ENCODE measurements at regions not wholly inside any gene's neighbourhood (a gene's known extent, or its start where the extent isn't known, plus 50 kb on each side); places are given as distances from the start of the nearest gene placed in this dataset.
"Not testable (repeated sequence)": the region's sequence is repeated elsewhere in the genome, so short reads cannot be mapped to it uniquely, and the experiment has no call there.

- CTCF ChIA-PET: no interaction called here
- POLR2A ChIA-PET: no interaction called here
Observed at GRCh38 chr13:62131604-62132003, 716.0 kb upstream of the PCDH20 start.

- ChIA-PET CTCF (no interaction called here), POLR2A (no interaction called here)
Observed at GRCh38 chr13:62130062-62130970, 714.7 kb upstream of the PCDH20 start.

- POLR2A ChIA-PET: no interaction called here
- CTCF ChIA-PET: no interaction called here
Observed at GRCh38 chr13:62129000-62129551, 713.4 kb upstream of the PCDH20 start.

GRCh38 chr13:62126400-62126799 is 710.8 kb upstream of the PCDH20 start:
- ChIA-PET CTCF (no interaction called here), POLR2A (no interaction called here)

- CTCF ChIA-PET: no interaction called here
Observed at GRCh38 chr13:62125451-62125850, 709.8 kb upstream of the PCDH20 start.

GRCh38 chr13:62123409-62123808 is 707.8 kb upstream of the PCDH20 start:
- CTCF ChIA-PET: no interaction called here
- POLR2A ChIA-PET: no interaction called here

More at GRCh38 chr13:62125451-62125850, 709.8 kb upstream of the PCDH20 start:
- POLR2A ChIA-PET: no interaction called here

GRCh38 chr13:62122434-62122833 is 706.8 kb upstream of the PCDH20 start:
- ChIA-PET POLR2A (no interaction called here), CTCF (no interaction called here)

- POLR2A ChIA-PET: no interaction called here
- CTCF ChIA-PET: no interaction called here
Observed at GRCh38 chr13:62119739-62120700, 704.4 kb upstream of the PCDH20 start.

- POLR2A ChIA-PET: no interaction called here
- CTCF ChIA-PET: no interaction called here
Observed at GRCh38 chr13:62115831-62116230, 700.2 kb upstream of the PCDH20 start.

- ChIA-PET POLR2A (no interaction called here), CTCF (no interaction called here)
Observed at GRCh38 chr13:62113179-62113578, 697.5 kb upstream of the PCDH20 start.

- POLR2A ChIA-PET: no interaction called here
- CTCF ChIA-PET: no interaction called here
Observed at GRCh38 chr13:62110079-62110478, 694.4 kb upstream of the PCDH20 start.

- CTCF ChIA-PET, POLR2A ChIA-PET: not testable (repeated sequence)
Observed at GRCh38 chr13:62104136-62104535, 688.5 kb upstream of the PCDH20 start.

- ChIA-PET POLR2A (no interaction called here), CTCF (no interaction called here)
Observed at GRCh38 chr13:62096652-62097051, 681.0 kb upstream of the PCDH20 start.

GRCh38 chr13:62094932-62095331 is 679.3 kb upstream of the PCDH20 start:
- ChIA-PET POLR2A (no interaction called here), CTCF (no interaction called here)

- POLR2A ChIA-PET: no interaction called here
- CTCF ChIA-PET: no interaction called here
Observed at GRCh38 chr13:62093984-62094780, 678.5 kb upstream of the PCDH20 start.

- ChIA-PET CTCF (no interaction called here), POLR2A (no interaction called here)
Observed at GRCh38 chr13:62092949-62093348, 677.3 kb upstream of the PCDH20 start.

- ChIA-PET POLR2A (no interaction called here), CTCF (no interaction called here)
Observed at GRCh38 chr13:62092536-62092935, 676.9 kb upstream of the PCDH20 start.

GRCh38 chr13:62088165-62088564 is 672.5 kb upstream of the PCDH20 start:
- ChIA-PET CTCF (no interaction called here), POLR2A (no interaction called here)

- ChIA-PET CTCF (no interaction called here), POLR2A (no interaction called here)
Observed at GRCh38 chr13:62087124-62087523, 671.5 kb upstream of the PCDH20 start.

All from activated CD8-positive, alpha-beta memory T cell treated with anti-CD3 and anti-CD28 coated beads for 36 hours (primary cell).